ENCODE measurements at regions not wholly inside any gene's neighbourhood (a gene's known extent, or its start where the extent isn't known, plus 50 kb on each side); places are given as distances from the start of the nearest gene placed in this dataset.

DNA sequence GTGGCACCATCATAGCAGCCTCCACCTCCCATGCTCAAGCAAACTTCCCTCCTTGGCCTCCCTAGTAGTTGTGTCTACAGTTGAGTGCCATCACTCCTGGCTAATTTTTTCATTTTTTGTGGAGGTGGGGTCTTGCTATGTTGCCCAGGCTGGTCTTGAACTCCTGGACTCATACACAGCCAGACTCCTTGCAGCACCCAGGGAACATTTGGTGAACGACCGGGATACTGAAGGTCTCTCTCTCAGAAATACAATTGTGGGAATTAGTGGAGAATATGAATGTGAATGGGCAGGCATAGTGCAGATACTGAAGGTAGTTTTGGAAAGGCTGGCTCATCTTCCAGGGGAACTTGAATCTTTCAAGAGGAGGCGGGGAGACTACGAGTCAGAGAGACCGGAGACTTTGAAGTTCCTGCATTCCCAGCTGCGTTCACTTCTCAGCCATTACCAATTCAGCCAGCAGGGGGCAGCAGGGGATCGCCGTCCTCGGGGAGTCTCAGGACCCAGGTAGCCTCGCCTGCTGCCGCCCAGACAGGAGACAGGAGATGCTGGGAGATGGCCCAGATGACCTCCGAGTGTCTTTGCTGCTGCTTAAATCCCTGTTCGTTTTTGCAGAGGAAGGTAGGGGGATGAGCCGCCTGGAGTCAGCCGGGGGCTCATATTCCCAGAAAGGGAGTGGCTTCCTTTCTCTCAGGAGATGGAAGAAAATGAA, 68.6 kb downstream of the HAPSTR1 start:
- TF ChIP-seq CTCF (IDR thresholded peaks at IDR 0.05) (peak in 2 of 3 donors; percentile 49 to 63), POLR2A (IDR thresholded peaks at IDR 0.05) (no peak), POLR2AphosphoS5 (IDR thresholded peaks at IDR 0.05) (no peak)

Measured in breast epithelium (tissue), 3 donors.